ENCODE measurements at regions not wholly inside any gene's neighbourhood (a gene's known extent, or its start where the extent isn't known, plus 50 kb on each side); places are given as distances from the start of the nearest gene placed in this dataset.
"Not testable (repeated sequence)": the region's sequence is repeated elsewhere in the genome, so short reads cannot be mapped to it uniquely, and the experiment has no call there.

DNA sequence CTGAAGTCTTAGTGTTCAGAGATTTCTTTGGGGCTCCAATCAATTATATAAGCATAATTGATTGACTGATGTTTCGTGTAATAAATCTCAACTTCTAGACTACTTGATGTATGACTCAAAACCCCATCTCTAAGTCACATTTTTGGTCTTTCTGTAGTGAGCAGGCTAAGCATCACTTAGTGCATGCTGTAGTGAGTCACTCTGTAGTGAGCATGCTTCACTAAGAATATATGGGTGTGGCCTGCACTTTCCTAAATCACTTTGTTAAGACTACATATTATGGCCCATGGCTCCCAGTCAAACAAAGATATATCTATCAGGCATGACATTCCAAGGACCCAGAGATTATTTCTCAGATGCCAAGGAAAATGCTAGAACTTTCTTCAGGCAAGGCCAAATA lies 909.4 kb upstream of the LRFN5 start:
- DNase-seq (ENCODE audit: low read depth), result no peak

DNA sequence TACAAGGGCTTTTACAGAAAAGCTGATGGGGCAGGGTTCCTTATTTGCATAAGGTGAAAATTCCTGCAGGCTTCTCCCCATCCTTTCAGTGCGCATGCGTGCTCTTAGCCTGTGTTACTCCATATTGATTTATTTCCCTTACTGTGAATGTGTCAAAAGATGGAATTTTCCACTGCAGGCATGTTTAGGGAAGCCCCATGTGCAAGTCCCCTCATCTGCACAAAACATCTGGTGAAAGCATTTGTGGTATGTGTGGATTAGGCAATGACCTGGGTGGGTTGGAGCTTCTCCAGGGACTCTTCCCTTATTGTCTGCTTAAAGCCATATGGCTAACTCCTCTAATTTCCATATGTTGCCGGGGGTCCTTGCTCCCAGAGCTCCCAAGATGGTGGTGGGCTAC lies 912.7 kb upstream of the LRFN5 start:
- DNase-seq (ENCODE audit: low read depth), result no peak

DNA sequence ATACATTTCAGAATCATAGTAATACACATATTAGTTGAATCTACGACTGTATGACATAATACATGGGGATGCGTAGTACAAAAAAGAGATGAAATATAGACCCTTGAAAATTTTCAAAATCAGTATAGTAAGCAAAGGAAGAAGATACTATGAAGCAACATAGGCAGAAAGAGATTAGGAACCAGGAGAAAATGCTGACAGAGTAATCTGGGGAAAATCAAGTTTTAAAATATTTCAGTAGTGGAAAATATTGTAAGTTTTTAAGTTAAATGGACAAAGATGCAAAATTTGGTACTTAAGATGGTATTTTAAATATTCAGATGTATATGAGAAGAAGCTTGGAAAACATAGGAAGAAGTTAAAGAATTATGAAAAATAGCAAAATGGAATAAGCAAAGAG lies 915.6 kb upstream of the LRFN5 start:
- DNase-seq (ENCODE audit: low read depth), result no peak

DNA sequence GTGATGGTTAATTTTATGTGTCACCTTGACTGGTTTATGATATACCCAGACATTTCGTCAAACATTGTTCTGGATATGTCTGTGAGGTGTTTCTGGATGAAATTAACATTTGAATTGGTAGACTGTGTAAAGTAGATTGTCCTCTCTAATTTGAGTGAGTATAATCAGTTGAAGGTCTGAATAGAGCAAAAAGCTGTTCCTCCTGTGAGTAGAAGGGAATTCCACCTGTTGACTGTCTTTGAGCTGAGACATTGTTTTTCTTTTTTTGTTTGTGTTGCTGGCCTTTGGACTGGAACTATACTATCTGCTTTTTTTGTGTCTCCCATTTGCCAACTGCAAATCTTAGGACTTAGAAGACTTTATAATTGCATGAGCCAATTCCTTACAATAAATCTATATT lies 920.9 kb upstream of the LRFN5 start:
- no peak for DNase-seq (ENCODE audit: low read depth)

DNA sequence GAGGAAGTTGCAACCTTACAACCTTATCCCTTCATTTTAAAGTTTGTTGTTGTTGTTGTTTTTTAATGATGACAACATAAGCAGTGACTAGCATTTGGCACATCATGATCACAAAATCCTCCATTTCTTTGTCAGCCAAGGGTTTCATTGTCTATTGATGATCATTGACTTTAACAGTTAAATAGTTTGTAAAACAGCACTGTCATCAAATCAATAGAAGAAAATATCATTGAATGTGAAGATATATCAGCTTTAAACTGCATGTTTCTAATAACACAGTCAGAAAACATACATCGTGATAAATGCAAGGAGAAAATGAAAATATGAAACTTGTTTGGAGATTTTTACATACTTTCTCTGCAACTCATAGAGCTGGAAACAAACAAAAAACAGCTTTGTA lies 922.3 kb upstream of the LRFN5 start:
- no peak for DNase-seq (ENCODE audit: low read depth)

DNA sequence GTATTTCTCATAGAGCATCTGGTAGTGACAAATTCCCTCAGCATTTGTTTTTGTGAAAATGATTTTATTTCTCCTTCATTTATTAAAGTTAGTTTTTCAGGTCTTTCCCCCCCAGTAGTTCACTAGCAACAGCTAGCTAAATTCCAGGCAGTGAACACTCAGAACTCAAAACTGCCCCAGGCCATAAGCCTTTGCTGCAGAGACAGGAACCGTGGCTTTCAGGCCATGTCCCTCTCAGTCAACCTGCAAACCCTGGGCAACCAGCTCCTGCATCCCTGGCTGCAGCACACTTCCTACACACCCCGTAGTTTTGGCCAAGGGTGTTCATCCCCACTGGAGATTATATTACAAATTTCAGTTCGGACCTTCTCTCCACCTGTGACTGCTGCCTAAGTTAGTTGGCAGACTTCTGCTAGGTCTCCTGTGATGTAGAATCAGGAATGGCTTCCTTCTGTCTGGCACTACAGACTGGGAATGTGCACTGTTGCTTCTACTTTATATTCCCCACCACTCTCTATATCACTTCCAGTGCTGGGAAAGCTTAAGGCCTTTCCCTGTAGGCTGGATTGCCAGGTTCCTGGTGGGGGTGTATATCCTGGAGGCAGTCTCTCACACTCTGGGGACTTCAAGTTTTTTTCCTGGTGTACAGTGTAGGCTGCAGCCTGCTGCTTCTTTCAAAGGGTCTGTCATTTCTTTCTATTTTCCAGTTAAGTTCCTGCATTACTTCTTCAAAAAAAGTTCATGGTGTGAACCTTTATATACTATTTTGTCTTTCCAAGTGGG lies 924.4 kb upstream of the LRFN5 start:
- DNase-seq (ENCODE audit: low read depth), result no peak

DNA sequence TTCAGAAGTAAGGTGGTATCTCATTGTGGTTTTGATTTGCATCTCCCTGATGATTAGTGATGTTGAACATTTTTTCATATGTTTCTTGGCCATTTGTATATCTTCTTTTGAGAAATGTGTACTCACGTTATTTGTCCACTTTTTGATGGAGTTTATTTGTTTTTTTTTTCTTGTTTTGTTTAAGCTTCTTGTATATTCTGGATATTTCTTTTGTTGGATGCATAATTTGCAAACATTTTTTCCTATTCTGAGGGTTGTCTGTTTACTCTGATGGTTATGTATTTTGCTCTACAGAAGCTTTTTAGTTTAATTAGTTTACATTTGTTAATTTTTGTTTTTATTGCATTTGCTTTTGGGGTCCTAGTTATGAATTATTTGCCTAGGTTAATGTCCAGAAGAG lies 927.4 kb upstream of the LRFN5 start:
- DNase-seq (ENCODE audit: low read depth), result no peak

DNA sequence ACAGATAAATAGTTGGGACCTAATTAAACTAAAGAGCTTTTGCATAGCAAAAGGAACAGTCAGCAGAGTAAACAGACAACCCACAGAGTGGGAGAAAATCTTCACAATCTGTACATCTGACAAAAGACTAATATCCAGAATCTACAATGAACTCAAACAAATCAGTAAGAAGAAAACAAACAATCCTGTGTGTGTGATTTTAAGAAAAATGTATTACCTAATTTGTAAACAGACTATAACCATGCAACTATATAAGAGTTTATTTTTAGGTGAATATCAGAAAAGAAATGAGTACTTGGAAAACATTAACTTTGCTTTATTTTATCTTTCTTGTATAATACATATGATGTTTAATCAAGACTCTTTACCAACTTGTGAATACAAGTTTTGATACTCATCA lies 929.5 kb upstream of the LRFN5 start:
- not testable (repeated sequence) for DNase-seq (ENCODE audit: low read depth)

DNA sequence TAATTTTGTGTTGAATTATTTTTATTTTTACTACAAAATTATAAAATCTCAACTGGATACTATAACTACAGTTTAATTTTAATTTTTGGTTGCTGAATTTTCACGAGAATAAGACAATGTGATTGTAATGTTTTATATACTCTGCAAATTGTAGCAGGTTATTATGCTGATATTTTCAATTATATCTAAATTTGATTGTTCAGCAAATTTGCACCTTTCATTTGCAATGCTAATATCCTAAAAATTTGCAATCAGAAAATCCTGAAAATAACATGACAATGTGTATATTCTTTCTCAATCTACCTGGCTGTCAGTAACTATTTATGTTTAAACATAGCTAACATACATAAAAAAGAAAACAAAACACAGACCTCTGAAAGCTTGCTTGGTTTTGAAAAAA lies 932.2 kb upstream of the LRFN5 start:
- DNase-seq (ENCODE audit: low read depth), result no peak

DNA sequence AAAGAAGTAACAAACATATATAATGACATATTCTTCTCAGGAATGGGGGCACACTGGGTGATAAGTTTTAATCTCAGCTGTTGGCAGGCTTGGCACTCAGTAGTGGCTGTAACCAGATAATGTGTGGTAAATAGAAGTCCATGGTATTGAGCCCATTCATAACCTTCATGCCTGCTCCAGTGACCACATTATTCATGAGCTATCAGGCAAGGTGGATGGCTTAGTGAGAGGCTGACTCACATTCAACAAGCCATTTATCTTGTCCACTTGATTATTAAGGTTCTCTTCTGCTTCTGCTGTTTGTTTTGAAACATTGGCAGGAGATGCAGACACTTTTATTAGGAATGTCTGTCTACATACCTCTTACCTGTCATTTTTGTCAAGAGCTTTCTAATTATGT lies 950.4 kb upstream of the LRFN5 start:
- no peak for DNase-seq (ENCODE audit: low read depth)

DNA sequence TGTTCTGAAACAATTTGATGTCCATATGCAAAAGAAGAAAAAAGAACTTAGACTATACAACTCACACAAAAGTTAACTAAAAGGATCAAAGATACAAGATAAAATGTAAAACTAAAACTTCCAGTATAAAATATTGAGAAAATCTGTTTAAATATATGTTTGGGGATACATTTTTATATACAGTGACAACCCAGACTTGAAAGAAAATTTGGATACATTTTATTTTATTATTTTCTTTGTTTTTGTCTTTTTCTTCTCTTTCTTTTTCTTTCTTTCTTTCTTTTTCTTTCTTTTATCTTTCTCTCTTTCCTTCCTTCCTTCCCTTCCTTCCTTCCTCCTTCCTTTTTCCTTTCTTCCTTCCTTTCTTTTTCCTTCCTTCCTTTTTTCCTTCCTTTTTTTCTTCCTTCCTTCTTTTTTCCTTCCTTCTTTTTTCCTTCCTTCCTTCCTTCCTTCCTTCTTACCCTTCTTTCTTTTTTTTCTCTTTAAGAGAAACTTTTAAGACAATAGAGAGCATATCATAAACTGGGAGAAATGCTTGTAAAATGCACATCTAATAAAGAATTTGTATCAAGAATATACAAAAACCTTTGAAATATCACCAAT lies 954.5 kb upstream of the LRFN5 start:
- DNase-seq (ENCODE audit: low read depth), result no peak

DNA sequence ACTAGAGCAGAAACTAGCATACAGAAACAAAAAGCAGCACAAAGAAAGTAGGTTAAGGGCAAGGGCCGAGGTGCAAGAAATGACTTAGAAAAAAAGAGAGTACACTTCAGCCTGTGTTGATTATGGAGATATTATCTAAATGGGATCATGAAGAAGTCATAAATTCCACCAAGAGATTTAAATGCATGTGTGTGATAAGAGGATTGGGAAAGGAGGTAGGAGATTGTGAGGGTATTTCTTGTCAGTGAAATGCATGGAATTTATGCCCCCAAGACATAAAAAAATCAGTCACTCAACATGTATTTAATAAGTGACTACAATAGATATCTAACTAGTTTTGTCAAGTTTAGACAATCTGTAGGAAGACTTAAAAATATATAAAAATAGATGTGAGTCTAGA lies 976.2 kb upstream of the LRFN5 start:
- no peak for DNase-seq (ENCODE audit: low read depth)

DNA sequence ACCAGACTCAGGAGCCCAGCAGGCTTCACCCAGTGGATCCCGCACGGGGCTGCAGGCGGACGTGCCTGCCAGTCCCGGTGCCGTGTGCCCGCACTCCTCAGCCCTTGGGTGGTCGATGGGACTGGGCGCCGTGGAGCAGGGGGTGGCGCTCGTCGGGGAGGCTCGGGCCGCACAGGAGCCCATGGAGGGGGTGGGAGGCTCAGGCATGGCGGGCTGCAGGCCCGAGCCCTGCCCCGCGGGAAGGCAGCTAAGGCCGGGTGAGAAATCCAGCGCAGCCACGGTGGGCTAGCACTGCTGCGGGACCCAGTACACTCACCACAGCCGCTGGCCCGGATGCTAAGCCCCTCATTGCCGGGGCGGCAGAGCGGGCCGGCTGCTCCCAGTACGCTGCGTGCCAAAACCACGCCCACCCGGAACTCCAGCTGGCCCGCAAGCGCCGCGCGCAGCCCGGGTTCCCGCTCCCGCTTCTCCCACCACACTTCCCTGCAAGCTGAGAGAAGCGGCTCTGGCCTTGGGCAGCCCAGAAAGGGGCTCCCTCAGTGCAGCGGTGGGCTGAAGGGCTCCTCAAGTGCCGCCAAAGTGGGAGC lies 977.0 kb upstream of the LRFN5 start:
- not testable (repeated sequence) for DNase-seq (ENCODE audit: low read depth)

DNA sequence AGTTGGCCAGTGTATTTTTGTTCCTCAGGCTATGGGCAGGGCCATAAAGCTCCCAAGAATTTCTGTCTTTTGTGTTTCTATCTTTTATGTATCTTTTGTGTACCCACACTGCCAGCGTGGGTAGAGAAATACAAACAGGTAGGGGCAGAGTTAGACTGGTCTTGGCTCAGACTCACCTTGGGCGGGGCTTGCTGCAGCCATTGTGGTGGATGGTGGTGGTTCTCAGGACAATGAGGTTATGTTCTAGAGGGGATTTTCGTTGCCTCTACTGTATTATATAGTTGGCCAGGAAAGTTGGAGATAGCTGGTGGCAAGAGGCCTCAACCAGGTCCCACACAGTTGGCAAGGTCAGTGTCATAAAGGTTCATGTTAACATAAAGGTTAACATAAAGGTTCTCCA lies 977.5 kb upstream of the LRFN5 start:
- no peak for DNase-seq (ENCODE audit: low read depth)

DNA sequence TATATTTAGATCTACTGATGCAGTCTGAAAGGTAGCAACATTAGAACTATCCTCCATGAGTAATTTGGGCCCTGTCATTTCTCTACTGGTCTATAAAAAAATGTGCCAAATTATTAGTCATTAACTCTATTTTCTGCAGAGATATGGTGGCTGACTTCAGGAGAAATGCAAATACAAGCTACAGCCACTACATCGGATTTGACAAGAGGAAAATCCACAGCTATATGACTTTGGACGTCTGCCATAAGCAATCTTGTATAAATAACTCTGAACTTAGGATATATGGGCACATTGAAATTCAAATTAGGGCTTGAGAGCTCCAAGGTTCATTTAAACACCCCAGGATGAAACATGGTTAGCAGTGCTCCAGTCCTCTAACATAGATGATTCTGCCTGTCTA lies 983.0 kb upstream of the LRFN5 start:
- no peak for DNase-seq (ENCODE audit: low read depth)

DNA sequence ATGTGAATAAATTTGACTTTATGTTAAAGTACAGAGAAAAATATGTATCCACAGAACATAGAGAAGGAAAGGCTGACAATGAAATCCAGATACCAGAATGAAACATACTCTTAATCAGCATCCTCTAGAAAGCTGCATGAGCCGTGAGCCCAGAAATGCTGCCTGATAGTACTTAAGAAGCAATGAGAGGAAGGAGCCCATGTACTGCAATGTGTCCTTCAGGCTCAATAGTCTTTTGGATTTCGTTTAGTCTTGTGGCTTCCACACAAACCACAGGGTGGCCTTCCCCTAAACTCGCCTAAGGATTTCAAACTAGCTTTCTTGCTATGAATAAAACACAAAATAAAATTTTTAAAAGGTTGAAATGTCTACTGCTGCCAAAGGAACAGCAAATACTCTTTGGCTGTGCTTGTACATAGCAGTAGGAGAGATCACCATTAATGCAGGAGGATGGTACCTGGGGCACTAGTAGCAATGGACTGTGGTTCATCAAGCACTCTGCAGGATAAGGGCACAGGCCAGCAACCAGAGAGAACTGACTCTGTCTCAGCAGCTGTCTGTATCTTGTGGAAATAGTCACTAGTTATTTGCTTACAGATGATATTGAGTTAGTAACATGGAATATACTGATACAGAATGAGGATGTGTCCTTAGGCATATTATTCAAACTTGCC lies 988.3 kb upstream of the LRFN5 start:
- no peak for DNase-seq (ENCODE audit: low read depth)

DNA sequence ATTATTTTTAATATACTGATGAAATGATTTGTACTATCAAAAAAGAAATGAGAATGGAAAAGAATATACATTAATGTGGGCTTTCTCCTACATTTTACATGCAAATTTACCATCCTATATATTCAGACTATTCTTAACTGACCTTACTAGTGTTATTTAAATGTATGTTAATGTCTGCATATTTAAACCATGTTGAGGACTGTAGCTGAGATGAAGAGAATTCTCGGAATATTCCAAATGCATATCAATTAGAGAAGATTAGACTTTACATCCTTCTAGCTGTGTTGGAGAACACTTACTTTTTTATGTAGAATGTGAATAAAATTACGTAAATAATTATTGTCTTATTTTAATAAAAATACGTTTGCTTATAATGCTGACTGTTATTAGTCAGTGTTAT lies 990.1 kb upstream of the LRFN5 start:
- DNase-seq (ENCODE audit: low read depth), result no peak

DNA sequence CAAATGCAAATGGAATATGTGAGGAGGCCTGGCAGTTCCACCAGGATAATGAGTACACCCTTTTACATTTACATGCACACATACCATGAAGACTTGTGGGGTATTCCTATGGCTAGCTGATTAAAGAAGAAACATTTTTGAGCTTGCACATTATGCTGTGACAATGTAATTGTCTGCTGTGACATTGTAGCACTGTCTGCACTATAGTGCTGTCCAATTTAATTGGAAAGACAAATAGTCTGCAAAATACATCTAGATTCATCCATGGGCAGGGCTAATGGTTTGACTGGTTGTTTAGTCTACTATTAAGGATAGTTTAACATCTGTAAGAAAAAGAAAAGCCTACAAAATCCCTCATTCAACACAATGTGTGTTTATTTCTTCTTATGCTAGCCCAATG lies 1005.6 kb upstream of the LRFN5 start:
- DNase-seq (ENCODE audit: low read depth), result no peak

DNA sequence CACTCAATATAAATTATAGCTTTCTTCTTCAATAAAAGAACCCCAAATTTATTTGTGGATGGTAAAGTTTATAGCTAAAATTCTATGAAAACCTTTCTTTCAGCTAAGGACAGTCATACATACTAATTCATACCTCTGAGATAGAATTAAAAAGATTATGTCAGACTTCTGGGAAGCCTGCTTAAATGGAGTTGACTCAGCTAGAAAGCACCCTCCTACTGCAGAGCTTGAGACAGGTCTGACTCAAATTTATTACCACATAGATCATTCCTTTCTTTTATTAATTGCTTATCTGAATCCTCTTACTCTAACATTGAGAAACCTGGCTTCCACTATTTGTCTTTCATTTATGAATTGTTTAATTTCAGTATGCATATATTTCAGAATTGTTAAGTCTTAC lies 1007.0 kb upstream of the LRFN5 start:
- no peak for DNase-seq (ENCODE audit: low read depth)

DNA sequence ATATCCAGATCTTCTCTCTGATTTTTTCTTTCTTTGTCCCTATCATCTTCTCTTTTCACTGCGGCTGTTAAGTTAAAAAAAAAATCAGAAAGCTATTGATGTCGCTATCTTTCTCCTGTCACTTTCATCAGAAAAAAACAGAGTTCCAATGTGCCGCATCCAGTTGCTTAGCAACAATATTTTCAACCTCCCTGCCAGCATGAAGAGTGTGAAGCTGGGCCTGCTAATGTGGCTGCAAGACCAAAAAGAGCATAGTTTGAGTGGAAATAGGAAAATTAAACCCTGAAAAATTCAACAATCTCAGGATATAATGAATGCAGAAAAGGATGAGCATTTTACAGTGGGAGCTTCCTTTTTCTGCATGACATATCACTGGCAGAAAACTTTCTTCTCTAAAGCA lies 1025.4 kb upstream of the LRFN5 start:
- no peak for DNase-seq (ENCODE audit: low read depth)

DNA sequence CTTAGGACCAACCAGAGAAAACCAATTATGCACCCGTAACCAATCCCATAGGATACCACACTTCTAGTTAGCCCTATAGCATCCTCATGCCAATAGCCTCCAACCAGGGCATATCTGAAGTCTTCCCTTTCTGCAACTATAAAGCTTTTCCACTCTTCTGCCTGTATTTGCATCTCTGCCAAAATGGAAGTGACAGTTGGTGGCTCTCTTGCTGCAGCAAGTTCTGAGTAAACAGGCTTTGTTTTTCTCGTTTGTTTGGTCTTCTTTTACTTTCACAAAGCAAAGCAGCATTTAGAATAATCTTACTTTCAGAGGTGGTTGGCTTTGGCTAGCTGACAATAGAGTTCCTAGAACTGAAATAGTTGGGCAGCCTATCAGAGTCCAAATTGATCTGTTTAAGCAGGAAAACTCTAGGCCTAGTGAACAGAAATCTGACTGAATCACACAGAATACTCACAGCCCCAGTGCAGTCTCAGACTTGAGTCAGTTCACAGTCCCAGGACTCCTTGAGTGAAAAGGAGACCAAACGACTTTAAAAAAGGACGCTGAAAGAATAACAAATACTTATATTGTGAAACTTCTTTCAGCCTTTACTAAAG lies 1029.7 kb upstream of the LRFN5 start:
- DNase-seq (ENCODE audit: low read depth), result no peak

DNA sequence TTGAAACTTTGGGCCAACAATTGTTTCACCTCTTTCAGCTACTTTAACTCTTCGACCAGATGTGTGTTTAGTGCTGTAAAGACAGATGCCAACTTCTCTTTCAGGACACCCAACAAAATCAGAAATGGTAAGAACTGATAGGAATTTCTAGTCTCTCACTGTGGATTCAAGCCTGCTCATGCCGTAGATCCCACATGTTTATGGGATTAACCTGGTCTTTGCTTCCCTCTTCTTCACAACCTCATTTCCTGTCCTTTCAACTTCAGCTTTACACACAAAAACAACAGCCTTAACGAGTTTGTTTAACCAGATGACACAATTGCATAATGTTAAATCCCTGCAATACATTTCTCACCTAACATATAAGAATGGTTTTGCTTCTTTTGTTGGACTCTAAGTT lies 1031.9 kb upstream of the LRFN5 start:
- no peak for DNase-seq (ENCODE audit: low read depth)

DNA sequence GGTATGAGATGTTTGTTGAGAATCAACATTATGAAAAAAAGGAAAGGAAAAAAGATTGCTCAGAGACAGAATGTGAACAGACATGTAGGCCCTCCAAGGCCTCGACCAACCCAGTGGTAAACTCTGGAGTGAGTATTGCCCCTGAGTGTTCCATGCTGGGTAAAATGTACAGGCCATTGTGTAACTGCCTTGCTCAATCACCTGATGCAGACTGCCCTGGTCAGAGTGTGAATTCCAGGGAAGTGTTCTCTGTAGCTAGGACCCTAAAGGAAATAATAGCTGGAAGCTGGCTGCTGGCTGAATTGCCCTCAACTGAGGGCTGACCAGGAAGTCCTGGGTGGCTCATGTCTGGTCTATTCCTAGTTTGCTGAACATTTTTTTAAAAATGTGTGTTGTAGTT lies 1081.4 kb upstream of the LRFN5 start:
- DNase-seq (ENCODE audit: low read depth), result no peak

Data from forelimb muscle (tissue), 1 donor.